ENCODE measurements at regions not wholly inside any gene's neighbourhood (a gene's known extent, or its start where the extent isn't known, plus 50 kb on each side); places are given as distances from the start of the nearest gene placed in this dataset.
A peak's percentile ranks its signal among the peaks of the same experiment; 100 is the strongest.

DNA sequence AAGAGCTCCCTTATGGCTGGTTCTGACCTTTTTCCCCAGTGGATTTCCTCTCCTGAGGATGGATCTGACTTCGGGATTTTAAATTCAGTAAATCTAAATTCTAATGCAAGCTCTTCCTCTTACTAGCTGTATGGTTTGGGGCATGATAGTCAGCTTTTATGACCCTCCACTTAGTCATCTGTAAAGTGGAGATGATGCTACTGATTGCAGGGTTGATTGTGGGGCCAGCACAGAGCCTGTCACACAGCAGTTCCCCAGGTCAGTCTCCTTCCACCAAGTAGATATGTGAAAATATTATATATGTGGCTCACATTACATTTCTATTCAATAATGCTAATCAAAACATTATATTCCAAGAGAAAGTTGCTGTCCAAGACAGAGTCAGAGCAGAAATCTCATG, 141.3 kb upstream of the UBE2E1 start:
- no peak for DNase-seq

DNA sequence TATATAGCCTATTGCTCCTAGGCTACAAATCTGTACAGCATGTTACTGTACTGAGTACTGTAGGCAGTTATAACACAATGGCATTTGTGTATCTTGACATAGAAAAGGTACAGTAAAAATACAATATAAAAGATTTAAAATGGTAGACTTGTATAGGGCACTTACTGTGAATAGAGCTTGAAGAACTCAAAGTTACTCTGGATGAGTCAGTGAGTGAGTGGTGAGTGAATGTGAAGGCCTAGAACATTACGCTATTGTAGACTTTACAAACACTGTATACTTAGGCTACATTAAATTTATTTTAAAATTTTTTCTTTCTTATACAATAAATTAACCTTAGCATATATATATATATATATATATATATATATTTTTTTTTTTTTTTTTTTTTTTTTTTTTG, 140.0 kb upstream of the UBE2E1 start:
- DNase-seq: no peak

DNA sequence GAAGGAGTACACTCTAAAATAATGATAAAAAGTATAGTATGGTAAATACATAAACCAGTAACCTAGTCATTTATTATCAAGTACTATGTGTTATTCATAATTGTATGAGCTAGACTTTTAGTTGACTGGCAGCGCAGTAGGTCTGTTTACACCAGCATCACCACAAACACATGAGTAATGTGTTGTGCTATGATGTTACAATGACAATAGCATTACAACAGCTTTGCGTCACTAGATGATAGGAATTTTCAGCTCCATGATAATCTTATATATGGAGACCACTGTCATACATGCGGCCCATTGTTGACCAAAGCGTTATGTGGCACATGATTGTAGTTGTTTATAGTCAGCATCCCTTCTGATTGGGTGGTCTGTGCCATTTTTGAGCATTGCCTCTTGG, 138.9 kb upstream of the UBE2E1 start:
- no peak for DNase-seq

GRCh38 chr3:23667536-23668429, 138.0 kb upstream of the UBE2E1 start:
- DNase-seq: no peak

DNA sequence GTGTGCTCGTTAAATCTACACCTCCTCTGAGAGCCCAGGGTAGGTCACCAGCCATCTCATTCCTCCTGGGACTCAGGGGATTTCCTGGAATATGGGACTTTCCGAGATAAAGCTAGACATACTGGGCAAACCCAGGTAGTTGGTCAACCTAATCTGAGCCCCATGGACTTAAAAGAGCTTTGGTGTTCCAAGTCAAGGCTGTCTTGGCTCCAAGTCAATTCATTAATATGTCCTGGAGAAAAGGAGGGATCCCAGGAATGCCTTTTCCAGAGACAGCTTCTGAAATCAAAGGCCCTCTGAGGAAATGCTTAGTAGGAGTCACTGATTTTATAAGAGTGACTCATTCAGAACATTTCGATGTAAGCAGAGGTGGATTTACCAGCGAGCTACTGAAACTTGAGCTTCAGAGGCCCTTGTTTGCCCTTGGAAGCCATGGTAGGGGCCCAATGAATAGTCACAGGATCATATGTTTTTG, 137.3 kb upstream of the UBE2E1 start:
- DNase-seq: peak in 1 of 3 donors; percentile 77

- no peak for DNase-seq
These were observed 136.1 kb upstream of the UBE2E1 start for GRCh38 chr3:23669541-23670255.

- peak in 1 of 3 donors; percentile 68 for DNase-seq
These were observed 133.7 kb upstream of the UBE2E1 start for GRCh38 chr3:23671851-23672589.

DNA sequence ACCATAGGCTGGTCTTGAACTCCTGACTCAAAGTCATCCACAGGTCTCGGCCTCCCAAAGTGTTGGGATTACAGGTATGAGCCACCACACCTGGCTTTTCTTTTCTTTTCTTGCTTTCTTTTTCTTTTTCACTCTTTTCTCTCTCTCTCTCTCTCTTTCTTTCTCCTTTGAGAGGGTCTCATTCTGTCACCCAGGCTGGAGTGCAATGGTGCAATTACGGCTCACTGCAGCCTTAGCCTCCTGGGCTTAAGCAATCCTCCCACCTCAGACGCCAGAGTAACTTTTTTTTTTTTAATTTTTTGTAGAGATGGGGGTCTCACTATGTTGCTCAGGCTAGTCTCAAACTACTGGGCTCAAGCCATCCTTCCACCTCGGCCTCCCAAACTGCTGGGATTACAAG, 133.1 kb upstream of the UBE2E1 start:
- no peak for DNase-seq

GRCh38 chr3:23675010-23675409, 130.7 kb upstream of the UBE2E1 start:
- no peak for DNase-seq

- DNase-seq: no peak
These were observed 129.7 kb upstream of the UBE2E1 start for GRCh38 chr3:23676093-23676492.

- peak in 1 of 3 donors; percentile 41 for DNase-seq
These were observed 123.1 kb upstream of the UBE2E1 start for GRCh38 chr3:23682646-23683045.

GRCh38 chr3:23685541-23686258, 120.1 kb upstream of the UBE2E1 start:
- DNase-seq: peak; percentile 78 to 98 (median 80)

GRCh38 chr3:23686519-23686918, 119.2 kb upstream of the UBE2E1 start:
- DNase-seq: no peak

GRCh38 chr3:23691357-23691895, 114.3 kb upstream of the UBE2E1 start:
- no peak for DNase-seq

- DNase-seq: peak in 1 of 3 donors; percentile 30
These were observed 108.9 kb upstream of the UBE2E1 start for GRCh38 chr3:23696842-23697241.

DNA sequence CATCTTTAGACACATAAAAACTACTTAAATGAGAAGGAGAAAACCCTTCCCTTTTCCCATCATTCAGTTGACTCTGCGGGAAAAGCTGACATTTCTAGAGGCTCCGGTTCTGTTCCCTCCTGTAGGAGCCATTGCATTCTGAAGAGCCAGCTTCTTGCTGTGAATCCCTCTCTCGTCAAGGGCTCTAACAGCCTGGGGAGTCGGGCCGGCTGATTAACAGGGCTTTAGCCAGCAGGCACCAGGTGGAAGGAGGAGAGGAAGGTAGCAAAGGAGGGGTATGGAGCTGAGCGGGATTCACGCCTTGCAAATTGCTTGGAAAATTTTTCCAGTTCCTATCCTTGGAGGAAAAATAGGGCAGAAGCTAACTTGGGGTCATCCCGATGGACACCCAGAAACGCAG, 108.3 kb upstream of the UBE2E1 start:
- peak in 1 of 3 donors; percentile 14 for DNase-seq

- no peak for DNase-seq
These were observed 107.0 kb upstream of the UBE2E1 start for GRCh38 chr3:23698652-23699313.

- no peak for DNase-seq
These were observed 105.1 kb upstream of the UBE2E1 start for GRCh38 chr3:23700616-23701015.

GRCh38 chr3:23701716-23702597, 103.8 kb upstream of the UBE2E1 start:
- DNase-seq: peak in 2 of 3 donors; percentile 36 to 70

DNA sequence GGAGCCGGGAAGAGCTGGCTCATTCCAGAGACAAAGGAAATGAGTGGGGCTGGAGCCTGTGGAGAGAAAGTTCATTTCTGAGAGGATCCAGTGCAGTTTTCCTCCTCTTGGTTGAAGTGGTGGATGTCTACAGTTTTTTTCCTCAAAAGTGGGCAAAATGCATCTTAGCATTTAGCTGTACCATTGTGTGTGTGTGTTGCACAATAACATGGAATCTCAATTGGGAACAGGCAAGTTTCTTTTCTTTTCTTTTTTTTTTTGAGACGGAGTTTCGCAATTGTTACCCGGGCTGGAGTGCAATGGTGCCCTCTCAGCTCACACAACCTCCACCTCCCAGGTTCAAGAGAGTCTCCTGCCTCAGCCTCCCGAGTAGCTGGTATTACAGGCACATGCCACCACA, 101.5 kb upstream of the UBE2E1 start:
- DNase-seq: no peak
